CD4-positive, alpha-beta T cell treated with Interleukin-1 beta for 1 hour (primary cell): ENCODE measurements at regions not wholly inside any gene's neighbourhood (a gene's known extent, or its start where the extent isn't known, plus 50 kb on each side); places are given as distances from the start of the nearest gene placed in this dataset.
A peak's percentile ranks its signal among the peaks of the same experiment; 100 is the strongest.
"Not testable (repeated sequence)": the region's sequence is repeated elsewhere in the genome, so short reads cannot be mapped to it uniquely, and the experiment has no call there.

ENCODE experiments used
- DNase-seq, 2 donors: peaks; one replicate each; pipeline ENCODE4 v3.0.0-alpha.2; 2020 to 2022

DNA sequence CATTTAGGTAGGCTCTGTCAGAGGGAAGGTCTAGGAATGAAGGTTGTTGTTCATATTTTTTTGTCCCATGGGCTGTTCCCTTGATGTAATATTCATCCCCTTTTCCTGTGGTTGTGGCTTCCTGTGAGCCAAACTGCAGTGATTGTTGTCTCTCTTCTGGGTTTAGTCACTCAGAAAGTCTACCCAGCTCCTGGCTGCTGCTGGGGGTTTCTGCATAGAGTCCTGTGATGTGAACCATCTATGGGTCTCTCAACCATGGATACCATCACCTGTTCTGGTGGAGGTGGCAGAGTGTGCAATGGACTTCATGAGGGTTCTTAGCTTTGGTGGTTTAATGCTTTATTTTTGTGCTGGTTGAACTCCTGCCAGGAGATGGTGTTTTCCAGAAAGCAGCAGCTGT is 122.8 kb downstream of the ZC4H2 start:
- DNase-seq = no peak

DNA sequence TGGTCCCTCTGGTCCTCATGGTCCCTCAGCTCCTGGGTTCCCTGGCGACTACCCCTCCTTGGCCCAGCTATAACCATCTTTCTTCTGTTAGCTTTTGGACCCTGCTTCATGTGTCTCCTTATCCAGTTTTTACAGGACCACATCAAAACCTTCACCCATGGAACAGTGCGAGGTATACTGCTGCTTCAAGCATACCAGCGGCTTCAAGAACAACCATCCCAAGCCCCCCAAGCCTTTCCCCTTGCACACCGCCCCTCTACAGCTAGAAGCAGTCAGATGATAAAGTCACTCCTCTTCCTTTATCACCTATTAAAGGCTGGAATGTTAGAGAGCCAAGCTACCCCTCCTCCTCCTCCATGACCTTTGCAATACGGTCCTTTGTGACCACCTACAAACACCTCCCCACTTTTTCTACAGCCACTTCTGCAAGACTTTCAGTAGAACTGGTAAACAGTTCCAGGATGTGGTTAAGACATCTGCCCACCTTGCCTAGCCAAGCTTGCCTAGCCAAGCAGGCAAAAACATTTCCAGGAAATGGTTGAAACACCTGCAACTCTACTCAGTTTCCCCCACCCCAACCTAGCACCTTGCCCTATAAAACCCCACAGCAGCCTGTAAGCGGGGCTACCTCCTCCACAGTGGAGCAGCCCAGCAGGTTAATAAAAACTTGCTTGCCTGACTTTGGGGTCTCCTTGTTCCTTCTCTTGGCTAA is 125.7 kb downstream of the ZC4H2 start:
- DNase-seq = no peak

DNA sequence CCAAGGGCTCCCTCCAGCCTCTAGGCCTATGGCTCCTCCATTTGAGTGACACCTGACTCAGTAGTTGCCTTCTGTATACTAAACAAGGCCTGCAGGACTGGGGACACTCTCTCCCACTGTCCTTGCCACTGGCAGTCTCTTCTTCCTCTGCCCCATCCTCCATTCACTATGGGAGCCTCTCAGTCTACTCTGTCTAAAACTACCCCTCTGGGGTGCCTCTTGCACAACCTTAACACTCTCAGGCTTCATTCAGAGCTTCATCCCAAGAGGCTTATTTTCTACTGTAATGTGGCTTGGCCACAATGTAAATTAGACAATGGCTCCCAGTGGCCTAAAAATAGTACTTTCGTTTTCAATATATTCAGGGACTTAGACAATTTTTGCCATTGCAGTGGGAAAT is 133.0 kb downstream of the ZC4H2 start:
- no peak for DNase-seq

DNA sequence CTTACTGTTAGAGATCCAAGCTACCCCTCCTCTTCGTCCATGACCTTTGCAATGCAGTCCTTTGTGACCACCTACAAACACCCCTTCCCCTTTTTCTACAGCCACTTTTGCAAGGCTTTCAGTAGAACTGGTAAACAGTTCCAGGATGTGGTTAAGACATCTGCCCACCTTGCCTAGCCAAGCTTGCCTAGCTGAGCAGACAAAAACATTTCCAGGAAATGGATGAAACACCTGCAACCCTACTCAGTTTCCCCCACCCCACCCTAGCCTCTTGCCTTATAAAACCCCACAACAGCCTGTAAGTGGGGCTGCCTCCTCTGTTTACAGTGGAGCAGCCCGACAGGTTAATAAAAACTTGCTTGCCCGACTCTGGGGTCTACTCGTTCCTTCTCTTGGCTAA is 133.8 kb downstream of the ZC4H2 start:
- peak in 1 of 2 donors; percentile 13 for DNase-seq

DNA sequence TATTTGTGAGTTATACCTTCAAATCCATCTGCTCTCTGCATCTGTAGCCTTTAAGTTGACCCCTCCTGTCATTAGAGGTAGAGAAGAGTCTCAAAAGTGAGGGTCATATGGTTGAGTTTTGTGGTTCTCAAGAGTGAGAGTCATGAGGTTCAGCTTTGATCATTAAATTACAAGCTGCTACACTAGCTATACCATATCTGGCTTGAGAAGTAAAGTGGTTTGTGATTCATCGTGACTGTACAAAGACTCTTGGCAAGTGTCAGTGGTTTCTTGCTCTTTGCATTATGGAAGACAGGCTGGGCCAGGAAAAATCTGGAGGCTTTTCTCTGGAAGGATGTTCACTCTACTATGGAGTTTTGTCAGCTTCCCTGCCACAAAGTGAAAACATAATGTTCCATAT is 170.6 kb downstream of the ZC4H2 start:
- no peak for DNase-seq

DNA sequence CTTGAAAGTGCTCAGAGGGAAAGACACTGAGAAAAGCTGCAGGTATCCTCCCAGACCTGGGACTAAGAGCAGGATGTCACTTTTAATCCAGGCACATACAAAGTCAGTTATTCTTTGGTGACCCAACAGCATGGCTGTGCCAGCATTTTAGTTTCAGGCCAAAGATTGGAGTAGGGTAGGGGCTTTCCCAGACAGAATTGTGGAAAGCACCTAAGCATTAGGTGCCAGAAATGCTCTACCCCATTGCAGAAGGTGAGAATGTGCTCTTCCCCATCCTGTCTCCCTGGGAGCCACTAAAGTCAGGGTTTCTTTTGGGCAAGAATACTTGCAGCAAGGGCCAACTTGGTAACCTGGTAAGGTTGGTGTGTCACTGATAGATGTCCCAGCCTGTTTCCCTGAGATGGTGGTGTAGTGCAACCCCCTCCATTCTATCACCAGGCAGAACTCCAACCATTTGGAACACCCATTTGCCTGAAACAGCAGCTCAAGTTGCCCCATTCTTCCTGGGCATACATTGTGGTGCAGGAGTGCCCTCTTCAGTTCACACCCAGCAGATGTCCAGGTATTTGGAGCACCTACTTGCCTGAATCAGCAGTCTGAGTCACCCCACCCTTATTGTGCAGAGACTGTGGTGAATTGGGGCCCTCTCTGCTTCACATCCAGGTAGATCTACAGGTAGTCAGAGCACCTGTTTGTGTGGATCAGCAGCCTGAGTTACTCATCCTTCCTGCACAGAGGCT is 183.5 kb downstream of the ZC4H2 start:
- no peak for DNase-seq

DNA sequence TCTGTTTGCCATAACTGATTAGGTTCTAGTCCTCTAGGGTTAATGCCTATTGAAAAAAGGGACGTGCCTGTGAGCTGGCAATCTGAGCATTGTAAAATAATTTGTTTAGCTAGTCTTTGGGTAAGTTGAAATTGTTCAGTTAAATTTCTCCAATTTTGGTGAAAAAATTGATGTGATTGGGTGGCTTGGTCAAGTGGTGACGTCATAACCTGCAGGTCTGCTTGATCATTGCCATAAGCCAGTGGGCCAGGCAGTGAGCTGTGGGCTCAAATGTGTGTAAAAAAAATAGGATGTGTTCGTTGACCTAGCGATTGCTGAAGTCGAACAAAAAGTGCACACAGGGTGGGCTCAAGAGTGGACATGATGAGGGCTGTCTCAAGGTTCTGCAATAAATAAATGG is 193.3 kb downstream of the ZC4H2 start:
- DNase-seq = no peak

DNA sequence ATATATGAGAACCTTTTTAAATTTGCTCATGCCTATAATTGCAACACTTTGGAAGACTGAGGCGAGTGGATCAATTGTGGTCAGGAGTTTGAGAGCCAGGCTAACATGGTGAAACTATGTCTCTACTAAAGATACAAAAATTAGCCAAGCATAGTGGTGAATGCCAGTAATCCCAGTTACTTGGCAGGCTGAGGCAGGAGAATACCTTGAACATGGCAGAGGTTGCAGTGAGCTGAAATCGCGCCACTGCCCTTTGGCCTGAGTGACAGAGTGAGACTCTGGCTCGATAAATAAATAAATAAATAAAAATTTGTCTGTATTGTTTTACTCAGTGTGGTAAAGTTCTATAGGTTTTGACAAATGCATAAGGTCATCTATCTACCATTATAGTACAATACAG is 218.2 kb downstream of the ZC4H2 start:
- no peak for DNase-seq

DNA sequence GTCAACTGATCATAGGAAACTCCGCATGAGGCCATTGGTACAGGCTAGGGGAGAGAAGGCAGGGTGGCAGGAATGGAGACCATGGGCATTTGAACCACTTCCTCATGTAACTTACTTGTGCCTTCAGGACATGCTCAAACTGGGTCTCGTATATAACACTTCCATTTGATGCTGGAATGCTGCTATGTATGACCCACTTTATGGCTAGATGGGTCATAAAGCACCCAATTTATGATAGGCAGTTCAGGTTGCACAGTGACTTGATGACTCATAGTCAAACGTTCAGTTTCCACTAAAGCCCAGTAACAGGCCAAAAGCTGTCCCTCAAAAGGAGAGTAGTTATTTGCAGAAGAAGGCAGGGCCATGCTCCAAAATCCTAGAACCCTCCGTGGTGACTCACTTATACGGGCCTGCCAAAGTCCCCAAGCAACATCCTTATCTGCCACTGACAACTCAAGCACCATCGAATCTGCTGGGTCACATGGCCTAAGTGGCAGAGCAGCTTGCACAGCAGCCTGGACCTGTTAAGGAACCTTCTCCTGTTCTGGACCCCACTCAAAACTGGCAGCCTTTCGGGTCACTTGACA is 236.4 kb downstream of the ZC4H2 start:
- no peak for DNase-seq

DNA sequence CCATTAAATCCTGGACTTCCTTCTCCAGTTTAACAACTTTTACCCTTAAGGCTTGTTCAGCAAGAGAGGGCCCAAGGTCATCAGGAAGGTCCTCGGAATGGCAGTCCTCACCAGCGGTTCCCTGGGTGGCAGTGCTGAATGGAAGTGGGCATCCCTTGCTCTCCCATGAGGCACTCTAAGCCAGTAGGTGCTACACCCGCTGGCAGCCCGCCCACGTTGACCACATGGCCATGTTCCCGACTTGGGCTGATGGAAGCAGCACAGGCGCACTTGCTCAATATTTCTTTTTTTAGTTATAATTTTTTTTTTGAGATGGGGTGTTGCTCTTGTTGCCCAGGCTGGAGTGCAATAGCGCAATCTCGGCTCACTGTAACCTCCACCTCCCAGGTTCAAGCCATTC is 277.9 kb downstream of the ZC4H2 start:
- no peak for DNase-seq

DNA sequence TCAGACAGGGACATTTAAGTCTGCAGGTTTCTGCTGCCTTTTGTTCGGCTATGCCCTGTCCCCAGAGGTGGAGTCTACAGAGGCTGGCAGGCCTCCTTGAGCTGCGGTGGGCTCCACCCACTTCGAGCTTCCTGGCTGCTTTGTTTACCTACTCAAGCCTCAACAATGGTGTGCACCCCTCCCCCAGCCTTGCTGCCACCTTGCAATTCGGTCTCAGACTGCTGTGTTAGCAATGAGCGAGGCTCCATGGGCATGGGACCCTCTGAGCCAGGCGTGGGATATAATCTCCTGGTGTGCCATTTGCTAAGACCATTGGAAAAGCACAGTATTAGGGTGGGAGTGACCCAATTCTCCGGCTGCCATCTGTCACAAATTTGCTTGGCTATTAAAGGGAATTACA is 280.9 kb downstream of the ZC4H2 start:
- DNase-seq = not testable (repeated sequence)

DNA sequence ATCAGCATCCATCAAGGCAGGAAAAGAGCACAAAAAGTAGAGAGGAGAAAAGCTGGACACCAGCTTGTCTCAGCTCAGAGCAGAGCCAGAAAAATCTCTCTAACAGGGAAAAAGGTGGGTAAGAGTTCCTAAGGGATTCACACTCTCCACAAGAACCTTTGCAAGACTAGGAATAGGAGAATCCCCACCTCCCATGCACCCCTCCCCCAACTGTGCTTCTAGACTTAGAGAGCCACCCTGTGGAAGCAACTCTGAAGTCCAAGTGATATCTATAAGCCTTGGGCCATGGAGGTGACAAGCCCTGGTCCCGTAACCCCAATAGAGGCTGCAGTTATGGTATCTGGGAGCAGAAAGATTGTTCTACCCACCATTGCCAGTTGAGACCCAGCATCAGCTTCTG is 267.6 kb upstream of the MTMR8 start:
- no peak for DNase-seq

DNA sequence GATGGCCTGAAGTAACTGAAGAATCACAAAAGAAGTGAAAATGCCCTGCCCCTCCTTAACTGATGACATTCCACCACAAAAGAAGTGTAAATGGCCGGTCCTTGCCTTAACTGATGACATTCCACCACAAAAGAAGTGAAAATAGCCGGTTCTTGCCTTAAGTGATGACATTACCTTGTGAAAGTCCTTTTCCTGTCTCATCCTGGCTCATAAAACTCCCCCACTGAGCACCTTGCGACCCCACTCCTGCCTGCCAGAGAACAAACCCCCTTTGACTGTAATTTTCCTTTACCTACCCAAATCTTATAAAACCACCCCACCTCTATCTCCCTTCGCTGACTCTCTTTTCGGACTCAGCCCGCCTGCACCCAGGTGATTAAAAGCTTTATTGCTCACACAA is 262.0 kb upstream of the MTMR8 start:
- not testable (repeated sequence) for DNase-seq

DNA sequence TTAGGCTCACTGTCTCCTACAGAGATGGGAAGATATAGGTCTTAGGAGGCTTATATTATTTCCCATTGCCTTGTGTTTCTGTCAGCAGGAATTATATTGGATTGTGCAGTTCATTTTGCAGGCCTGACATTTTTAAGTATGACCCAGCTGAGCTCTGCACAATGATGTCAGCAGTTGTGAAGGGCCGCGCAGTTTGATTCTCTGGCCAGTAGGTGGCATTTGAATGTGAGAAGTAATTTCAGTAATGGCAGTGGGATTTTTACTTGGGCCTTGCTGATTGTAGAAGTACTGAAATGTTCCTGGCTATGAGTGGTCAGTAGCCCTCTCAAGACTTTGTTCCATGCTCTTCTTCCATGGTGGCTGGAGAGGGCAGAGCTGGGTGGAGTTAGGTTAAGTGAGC is 247.2 kb upstream of the MTMR8 start:
- DNase-seq = no peak
